ENCODE measurements at regions not wholly inside any gene's neighbourhood (a gene's known extent, or its start where the extent isn't known, plus 50 kb on each side); places are given as distances from the start of the nearest gene placed in this dataset.

DNA sequence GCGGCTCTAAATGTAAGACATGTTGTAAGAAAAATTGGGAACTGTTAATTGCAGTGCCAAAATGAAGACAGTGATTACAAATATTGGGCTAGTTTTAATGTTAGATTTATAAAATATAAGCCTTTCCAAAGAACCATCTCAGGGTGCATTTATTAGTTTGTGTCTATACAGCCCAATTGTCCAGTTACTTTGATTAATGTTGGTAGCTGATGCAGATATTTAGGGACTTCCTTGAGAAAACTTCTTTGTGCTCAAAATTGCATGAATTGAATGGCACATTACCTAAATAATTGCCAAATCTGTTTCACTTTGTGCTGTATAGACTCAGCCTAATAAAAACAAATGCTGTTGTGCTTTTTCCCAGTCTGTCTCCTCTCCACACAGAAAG is 83.7 kb downstream of the DAD1 start:
- TF ChIP-seq EZH2 (IDR thresholded peaks at IDR 0.05) (no peak), POLR2AphosphoS5 (IDR thresholded peaks at IDR 0.05; ENCODE audit: borderline replicate concordance, low read depth, low read length) (no peak)

Measured in SK-N-MC (cell line).